Keratinocyte (primary cell): ENCODE measurements at regions not wholly inside any gene's neighbourhood (a gene's known extent, or its start where the extent isn't known, plus 50 kb on each side); places are given as distances from the start of the nearest gene placed in this dataset.

Source experiments
- DNase-seq: peaks from one replicate; pipeline ENCODE4 v3.0.0-alpha.2; 2011; ENCODE audit warnings: low read depth, missing footprints, low spot score
- FAIRE-seq: peaks from 2 replicates; lab custom pipeline; 2011; peaks lifted over from hg19 to GRCh38; lab: Jason Lieb, UNC
- H2AFZ ChIP-seq: 2 replicates; pipeline ENCODE4 v1.6.0; 2012; ENCODE audit warnings: low read length, control low read depth, inconsistent platforms; ENCODE audit not compliant: control insufficient read depth
- H3K27ac ChIP-seq: 2 replicates; pipeline ENCODE4 v1.5.1; 2011; ENCODE audit warnings: low read length; ENCODE audit not compliant: control insufficient read depth, insufficient read depth
- H3K27me3 ChIP-seq: 3 replicates; pipeline ENCODE4 v1.6.0; 2011; ENCODE audit warnings: low read length; ENCODE audit not compliant: control insufficient read depth, insufficient read depth; ENCODE audit errors: extremely low read depth
- H3K36me3 ChIP-seq, 2 experiments: 2 replicates in 1 of 2; 3 replicates in 1 of 2; pipeline ENCODE4 v1.5.1; 2011; ENCODE audit warnings: low read length in 2 of 2, mild to moderate bottlenecking in 1 of 2; ENCODE audit not compliant: control insufficient read depth in 2 of 2, insufficient read depth in 2 of 2; ENCODE audit errors: extremely low read depth in 1 of 2
- H3K4me1 ChIP-seq: 3 replicates; pipeline ENCODE4 v1.5.1; 2011; ENCODE audit warnings: low read length; ENCODE audit not compliant: control insufficient read depth, insufficient read depth; ENCODE audit errors: extremely low read depth
- H3K4me2 ChIP-seq: 3 replicates; pipeline ENCODE4 v1.6.0; 2011; ENCODE audit warnings: low read depth, low read length; ENCODE audit not compliant: control insufficient read depth, insufficient read depth; ENCODE audit errors: extremely low read depth
- H3K4me3 ChIP-seq, 3 experiments: fragments of 200-600 bp in 1 of 3; sonication (generic) in 1 of 3; 2 replicates in 2 of 3; 3 replicates in 1 of 3; pipeline ENCODE4 v1.5.1; 2011 to 2016; ENCODE audit warnings: low read length in 3 of 3, mild to moderate bottlenecking in 3 of 3, control low read depth in 2 of 3, inconsistent platforms in 1 of 3, low read depth in 1 of 3, mixed read lengths in 1 of 3, mixed run types in 1 of 3, moderate library complexity in 1 of 3; ENCODE audit not compliant: control insufficient read depth in 2 of 3, insufficient read depth in 2 of 3; ENCODE audit errors: extremely low read depth in 1 of 3
- H3K79me2 ChIP-seq: 2 replicates; pipeline ENCODE4 v1.6.0; 2012; ENCODE audit warnings: low read length; ENCODE audit not compliant: control insufficient read depth, insufficient read depth
- H3K9ac ChIP-seq: 3 replicates; pipeline ENCODE4 v1.6.0; 2011; ENCODE audit warnings: low read length; ENCODE audit not compliant: control insufficient read depth, insufficient read depth; ENCODE audit errors: extremely low read depth
- H3K9me1 ChIP-seq: 3 replicates; pipeline ENCODE4 v1.6.0; 2011; ENCODE audit warnings: low read length; ENCODE audit not compliant: control insufficient read depth, insufficient read depth; ENCODE audit errors: extremely low read depth
- H3K9me3 ChIP-seq: 2 replicates; pipeline ENCODE4 v1.5.1; 2012; ENCODE audit warnings: low read depth, low read length; ENCODE audit not compliant: control insufficient read depth
- H4K20me1 ChIP-seq: 3 replicates; pipeline ENCODE4 v1.6.0; 2011; ENCODE audit warnings: low read length; ENCODE audit not compliant: control insufficient read depth, insufficient read depth; ENCODE audit errors: extremely low read depth
- EZH2 ChIP-seq: IDR thresholded peaks from one replicate; pipeline ENCODE4 v1.6.1; 2012; ENCODE audit warnings: inconsistent platforms, mild to moderate bottlenecking, low read length, moderate library complexity
- dilution Hi-C: fragments of 300-500 bp; cut with MboI; formaldehyde crosslinking; loops from one replicate; pipeline ENCODE4 v1.7.0; 2020; ENCODE audit warnings: low sequenced_read_pairs; ENCODE audit not compliant: extremely low pct_ligation_motif_present
- TF ChIP-seq, protein P1 (sequence below), 3 experiments: IDR thresholded peaks in 1 of 3; conservative IDR thresholded peaks in 1 of 3; optimal IDR thresholded peaks in 1 of 3; 2 replicates in 2 of 3; 3 replicates in 1 of 3; pipeline versions ENCODE3 to v1.5.1; 2011; ENCODE audit warnings: low read length in 3 of 3, mild to moderate bottlenecking in 3 of 3, moderate library complexity in 2 of 3, control low read depth in 1 of 3, inconsistent platforms in 1 of 3; ENCODE audit not compliant: insufficient read depth in 2 of 3; ENCODE audit errors: extremely low read depth in 1 of 3

DNA sequence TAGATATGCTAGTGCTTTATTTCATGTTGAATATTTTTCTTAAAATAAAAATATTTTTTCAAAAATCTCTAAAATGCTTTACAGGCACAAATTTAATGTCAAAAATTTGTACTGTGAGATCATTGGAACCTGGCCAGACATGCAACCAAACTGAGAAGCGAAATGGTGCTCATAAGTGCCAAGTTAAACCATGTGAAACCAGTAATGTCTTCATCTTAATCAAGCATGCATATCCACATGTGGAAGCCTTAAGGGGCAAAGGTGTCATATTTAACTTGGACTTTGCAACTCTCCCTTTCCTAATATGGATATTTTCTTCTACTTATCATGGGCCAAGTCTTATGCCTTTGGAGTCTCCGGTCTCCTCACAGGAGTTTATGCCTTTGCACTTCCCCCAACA lies 208.9 kb upstream of the COL8A1 start:
- Histone ChIP-seq H3K9ac (no peak overlapping the region), H3K27me3 (no peaks in the 10 kb centered on the region), H3K4me3 (no peak overlapping the region), H3K4me1 (no peaks in the 10 kb centered on the region), H3K36me3 (no peaks in the 10 kb centered on the region), H3K9me3 (no peaks in the 10 kb centered on the region), H3K27ac (no peak overlapping the region), H2AFZ (no peak overlapping the region), H3K79me2 (no peaks in the 10 kb centered on the region), H3K4me2 (no peak overlapping the region), H3K9me1 (no peaks in the 10 kb centered on the region), H4K20me1 (no peaks in the 10 kb centered on the region)
- DNase-seq (no peak), FAIRE-seq (no peak)
- no peak for TF ChIP-seq EZH2
- TF ChIP-seq, protein P1, sequence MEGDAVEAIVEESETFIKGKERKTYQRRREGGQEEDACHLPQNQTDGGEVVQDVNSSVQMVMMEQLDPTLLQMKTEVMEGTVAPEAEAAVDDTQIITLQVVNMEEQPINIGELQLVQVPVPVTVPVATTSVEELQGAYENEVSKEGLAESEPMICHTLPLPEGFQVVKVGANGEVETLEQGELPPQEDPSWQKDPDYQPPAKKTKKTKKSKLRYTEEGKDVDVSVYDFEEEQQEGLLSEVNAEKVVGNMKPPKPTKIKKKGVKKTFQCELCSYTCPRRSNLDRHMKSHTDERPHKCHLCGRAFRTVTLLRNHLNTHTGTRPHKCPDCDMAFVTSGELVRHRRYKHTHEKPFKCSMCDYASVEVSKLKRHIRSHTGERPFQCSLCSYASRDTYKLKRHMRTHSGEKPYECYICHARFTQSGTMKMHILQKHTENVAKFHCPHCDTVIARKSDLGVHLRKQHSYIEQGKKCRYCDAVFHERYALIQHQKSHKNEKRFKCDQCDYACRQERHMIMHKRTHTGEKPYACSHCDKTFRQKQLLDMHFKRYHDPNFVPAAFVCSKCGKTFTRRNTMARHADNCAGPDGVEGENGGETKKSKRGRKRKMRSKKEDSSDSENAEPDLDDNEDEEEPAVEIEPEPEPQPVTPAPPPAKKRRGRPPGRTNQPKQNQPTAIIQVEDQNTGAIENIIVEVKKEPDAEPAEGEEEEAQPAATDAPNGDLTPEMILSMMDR (optimal IDR thresholded peaks at IDR 0.05 in 1 of 3, IDR thresholded peaks at IDR 0.05 in 1 of 3, conservative IDR thresholded peaks at IDR 0.05 in 1 of 3; ENCODE audit: extremely low read depth in 1 of 3, insufficient read depth in 2 of 3, low read length in 3 of 3) = no peak
- dilution Hi-C loops = no loop called here

DNA sequence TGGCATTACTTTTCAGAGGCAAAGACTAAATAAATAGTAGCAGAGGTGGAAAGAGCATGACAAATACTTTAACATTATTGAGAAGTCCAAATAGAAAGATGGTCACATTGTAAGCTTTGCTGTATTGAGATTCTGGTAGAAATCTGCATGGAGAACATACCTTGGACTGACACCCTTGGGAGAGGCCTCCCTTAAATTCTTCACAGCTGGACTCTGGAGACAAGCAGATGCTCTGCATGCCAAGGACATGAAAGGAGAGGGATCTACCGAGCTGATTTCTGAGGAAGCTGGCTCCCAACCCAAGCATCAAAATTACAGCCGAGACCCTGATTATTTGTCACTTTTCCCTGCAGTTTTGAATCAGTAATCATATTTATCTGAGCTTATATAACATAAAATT lies 212.5 kb upstream of the COL8A1 start:
- Histone ChIP-seq H3K27me3 (no peaks in the 10 kb centered on the region), H3K79me2 (no peaks in the 10 kb centered on the region), H3K4me3 (no peak overlapping the region), H3K4me2 (no peak overlapping the region), H3K9ac (no peak overlapping the region), H3K4me1 (no peaks in the 10 kb centered on the region), H3K9me1 (no peaks in the 10 kb centered on the region), H3K27ac (no peak overlapping the region), H2AFZ (no peak overlapping the region), H4K20me1 (no peaks in the 10 kb centered on the region), H3K36me3 (no peaks in the 10 kb centered on the region), H3K9me3 (no peaks in the 10 kb centered on the region)
- no peak for TF ChIP-seq EZH2
- TF ChIP-seq, protein P1 (optimal IDR thresholded peaks at IDR 0.05 in 1 of 3, IDR thresholded peaks at IDR 0.05 in 1 of 3, conservative IDR thresholded peaks at IDR 0.05 in 1 of 3; ENCODE audit: extremely low read depth in 1 of 3, insufficient read depth in 2 of 3, low read length in 3 of 3) = no peak
- DNase-seq (no peak), FAIRE-seq (no peak)
- dilution Hi-C loops = no loop called here
